ENCODE measurements at regions not wholly inside any gene's neighbourhood (a gene's known extent, or its start where the extent isn't known, plus 50 kb on each side); places are given as distances from the start of the nearest gene placed in this dataset.

DNA sequence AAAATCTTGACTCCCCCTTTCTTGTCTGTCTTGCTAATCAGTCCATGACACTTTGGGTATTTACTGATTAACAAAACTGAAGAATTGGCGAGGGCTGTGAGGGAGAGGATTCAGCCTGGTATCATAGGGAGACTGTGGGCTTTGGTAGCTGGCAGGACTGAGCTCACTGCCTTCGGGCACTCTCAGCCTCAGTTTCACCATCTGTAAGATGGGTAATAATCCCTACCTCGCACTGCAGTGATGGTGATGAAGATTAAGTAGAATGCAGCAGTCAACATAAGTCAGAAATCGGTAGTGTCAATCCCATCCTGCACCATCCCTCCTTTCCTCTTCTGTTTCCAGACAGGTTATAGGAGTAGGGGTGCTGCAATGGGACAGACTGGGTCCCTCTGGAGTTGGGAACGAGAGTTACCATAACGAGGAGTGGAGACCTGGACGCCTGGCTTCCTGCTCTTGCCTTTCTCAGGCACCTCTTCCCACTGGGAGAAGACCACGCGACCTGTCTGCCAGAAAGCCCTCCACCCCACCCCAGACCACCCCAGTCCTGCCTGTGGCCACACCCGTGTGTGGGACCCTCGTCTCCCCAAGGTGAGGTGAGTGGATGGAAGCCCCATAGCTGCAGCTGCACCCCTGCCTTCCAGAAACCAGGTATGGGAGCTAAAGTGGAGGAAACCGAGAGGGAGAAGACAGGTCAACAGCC is 99.1 kb downstream of the SNX5 start (continued):
- TF ChIP-seq, protein P1, sequence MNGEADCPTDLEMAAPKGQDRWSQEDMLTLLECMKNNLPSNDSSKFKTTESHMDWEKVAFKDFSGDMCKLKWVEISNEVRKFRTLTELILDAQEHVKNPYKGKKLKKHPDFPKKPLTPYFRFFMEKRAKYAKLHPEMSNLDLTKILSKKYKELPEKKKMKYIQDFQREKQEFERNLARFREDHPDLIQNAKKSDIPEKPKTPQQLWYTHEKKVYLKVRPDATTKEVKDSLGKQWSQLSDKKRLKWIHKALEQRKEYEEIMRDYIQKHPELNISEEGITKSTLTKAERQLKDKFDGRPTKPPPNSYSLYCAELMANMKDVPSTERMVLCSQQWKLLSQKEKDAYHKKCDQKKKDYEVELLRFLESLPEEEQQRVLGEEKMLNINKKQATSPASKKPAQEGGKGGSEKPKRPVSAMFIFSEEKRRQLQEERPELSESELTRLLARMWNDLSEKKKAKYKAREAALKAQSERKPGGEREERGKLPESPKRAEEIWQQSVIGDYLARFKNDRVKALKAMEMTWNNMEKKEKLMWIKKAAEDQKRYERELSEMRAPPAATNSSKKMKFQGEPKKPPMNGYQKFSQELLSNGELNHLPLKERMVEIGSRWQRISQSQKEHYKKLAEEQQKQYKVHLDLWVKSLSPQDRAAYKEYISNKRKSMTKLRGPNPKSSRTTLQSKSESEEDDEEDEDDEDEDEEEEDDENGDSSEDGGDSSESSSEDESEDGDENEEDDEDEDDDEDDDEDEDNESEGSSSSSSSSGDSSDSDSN (CRISPR knock-in tag; IDR thresholded peaks at IDR 0.05): no peak
- TF ChIP-seq ARID5B (CRISPR knock-in tag; IDR thresholded peaks at IDR 0.05): no peak
- TF ChIP-seq, protein P2, sequence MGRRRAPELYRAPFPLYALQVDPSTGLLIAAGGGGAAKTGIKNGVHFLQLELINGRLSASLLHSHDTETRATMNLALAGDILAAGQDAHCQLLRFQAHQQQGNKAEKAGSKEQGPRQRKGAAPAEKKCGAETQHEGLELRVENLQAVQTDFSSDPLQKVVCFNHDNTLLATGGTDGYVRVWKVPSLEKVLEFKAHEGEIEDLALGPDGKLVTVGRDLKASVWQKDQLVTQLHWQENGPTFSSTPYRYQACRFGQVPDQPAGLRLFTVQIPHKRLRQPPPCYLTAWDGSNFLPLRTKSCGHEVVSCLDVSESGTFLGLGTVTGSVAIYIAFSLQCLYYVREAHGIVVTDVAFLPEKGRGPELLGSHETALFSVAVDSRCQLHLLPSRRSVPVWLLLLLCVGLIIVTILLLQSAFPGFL (CRISPR knock-in tag; IDR thresholded peaks at IDR 0.05): no peak
- TF ChIP-seq RCOR2 (CRISPR knock-in tag; IDR thresholded peaks at IDR 0.05): no peak
- TF ChIP-seq NKX3-1 (CRISPR knock-in tag; IDR thresholded peaks at IDR 0.05): no peak
- TF ChIP-seq, protein P3, sequence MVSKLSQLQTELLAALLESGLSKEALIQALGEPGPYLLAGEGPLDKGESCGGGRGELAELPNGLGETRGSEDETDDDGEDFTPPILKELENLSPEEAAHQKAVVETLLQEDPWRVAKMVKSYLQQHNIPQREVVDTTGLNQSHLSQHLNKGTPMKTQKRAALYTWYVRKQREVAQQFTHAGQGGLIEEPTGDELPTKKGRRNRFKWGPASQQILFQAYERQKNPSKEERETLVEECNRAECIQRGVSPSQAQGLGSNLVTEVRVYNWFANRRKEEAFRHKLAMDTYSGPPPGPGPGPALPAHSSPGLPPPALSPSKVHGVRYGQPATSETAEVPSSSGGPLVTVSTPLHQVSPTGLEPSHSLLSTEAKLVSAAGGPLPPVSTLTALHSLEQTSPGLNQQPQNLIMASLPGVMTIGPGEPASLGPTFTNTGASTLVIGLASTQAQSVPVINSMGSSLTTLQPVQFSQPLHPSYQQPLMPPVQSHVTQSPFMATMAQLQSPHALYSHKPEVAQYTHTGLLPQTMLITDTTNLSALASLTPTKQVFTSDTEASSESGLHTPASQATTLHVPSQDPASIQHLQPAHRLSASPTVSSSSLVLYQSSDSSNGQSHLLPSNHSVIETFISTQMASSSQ (IDR thresholded peaks at IDR 0.05; ENCODE audit: low read depth): no peak
- TF ChIP-seq, protein P3 (CRISPR knock-in tag; IDR thresholded peaks at IDR 0.05; ENCODE audit: borderline replicate concordance): 0 out of 2 replicates have a peak, but pooled peaks have one; percentile 25
- TF ChIP-seq, protein P4, sequence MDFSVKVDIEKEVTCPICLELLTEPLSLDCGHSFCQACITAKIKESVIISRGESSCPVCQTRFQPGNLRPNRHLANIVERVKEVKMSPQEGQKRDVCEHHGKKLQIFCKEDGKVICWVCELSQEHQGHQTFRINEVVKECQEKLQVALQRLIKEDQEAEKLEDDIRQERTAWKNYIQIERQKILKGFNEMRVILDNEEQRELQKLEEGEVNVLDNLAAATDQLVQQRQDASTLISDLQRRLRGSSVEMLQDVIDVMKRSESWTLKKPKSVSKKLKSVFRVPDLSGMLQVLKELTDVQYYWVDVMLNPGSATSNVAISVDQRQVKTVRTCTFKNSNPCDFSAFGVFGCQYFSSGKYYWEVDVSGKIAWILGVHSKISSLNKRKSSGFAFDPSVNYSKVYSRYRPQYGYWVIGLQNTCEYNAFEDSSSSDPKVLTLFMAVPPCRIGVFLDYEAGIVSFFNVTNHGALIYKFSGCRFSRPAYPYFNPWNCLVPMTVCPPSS (IDR thresholded peaks at IDR 0.05): no peak
- TF ChIP-seq ZNF274 (CRISPR knock-in tag; IDR thresholded peaks at IDR 0.05): no peak
- no peak for TF ChIP-seq BRCA1 (CRISPR knock-in tag; IDR thresholded peaks at IDR 0.05)
- no peak for TF ChIP-seq ZEB1 (IDR thresholded peaks at IDR 0.05; ENCODE audit: insufficient replicate concordance, low read depth)
- TF ChIP-seq, protein P5, sequence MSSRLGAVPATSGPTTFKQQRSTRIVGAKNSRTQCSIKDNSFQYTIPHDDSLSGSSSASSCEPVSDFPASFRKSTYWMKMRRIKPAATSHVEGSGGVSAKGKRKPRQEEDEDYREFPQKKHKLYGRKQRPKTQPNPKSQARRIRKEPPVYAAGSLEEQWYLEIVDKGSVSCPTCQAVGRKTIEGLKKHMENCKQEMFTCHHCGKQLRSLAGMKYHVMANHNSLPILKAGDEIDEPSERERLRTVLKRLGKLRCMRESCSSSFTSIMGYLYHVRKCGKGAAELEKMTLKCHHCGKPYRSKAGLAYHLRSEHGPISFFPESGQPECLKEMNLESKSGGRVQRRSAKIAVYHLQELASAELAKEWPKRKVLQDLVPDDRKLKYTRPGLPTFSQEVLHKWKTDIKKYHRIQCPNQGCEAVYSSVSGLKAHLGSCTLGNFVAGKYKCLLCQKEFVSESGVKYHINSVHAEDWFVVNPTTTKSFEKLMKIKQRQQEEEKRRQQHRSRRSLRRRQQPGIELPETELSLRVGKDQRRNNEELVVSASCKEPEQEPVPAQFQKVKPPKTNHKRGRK (CRISPR knock-in tag; IDR thresholded peaks at IDR 0.05): no peak

Measured in HepG2 (cell line).